ENCODE measurements at regions not wholly inside any gene's neighbourhood (a gene's known extent, or its start where the extent isn't known, plus 50 kb on each side); places are given as distances from the start of the nearest gene placed in this dataset.

- no peak overlapping the region for H3K27ac Mint-ChIP-seq
- H3K4me1 Mint-ChIP-seq: no peaks in the 10 kb centered on the region
- CTCF ChIA-PET: interaction anchor here (0.6 kb wide), 1 partner anchor 65 kb away, joined by 4 read pairs; no protein-coding TSS in a partner anchor
- no peaks in the 10 kb centered on the region for H3K27me3 ChIP-seq (ENCODE audit: control insufficient read depth in 2 of 2, insufficient read depth in 2 of 2, low read length in 2 of 2)
- no peak overlapping the region for H3K4me3 ChIP-seq (ENCODE audit: low read length)
- no peaks in the 10 kb centered on the region for H3K36me3 Mint-ChIP-seq
- no peak for ATAC-seq
- DNase-seq: no peak
- H3K9me3 ChIP-seq (ENCODE audit: control insufficient read depth in 2 of 3, low read length in 3 of 3): no peaks in the 10 kb centered on the region
- no peaks in the 10 kb centered on the region for H3K4me1 ChIP-seq (ENCODE audit: control insufficient read depth in 2 of 2, insufficient read depth in 2 of 2, low read length in 2 of 2)
- H3K36me3 ChIP-seq (ENCODE audit: control insufficient read depth in 2 of 3, insufficient read depth in 3 of 3, low read length in 3 of 3): no peaks in the 10 kb centered on the region
- intact Hi-C loops (cut with micrococcal nuclease): no loop called here
- no peaks in the 10 kb centered on the region for H3K9me3 Mint-ChIP-seq
- H3K4me3 Mint-ChIP-seq: no peak overlapping the region
- peaks cover 5 to 13% (median 6%) of the 10 kb centered on the region in 5 donors for H3K27me3 Mint-ChIP-seq
- H3K27ac ChIP-seq (ENCODE audit: low read depth, low read length): no peak overlapping the region
- POLR2A ChIA-PET: no interaction called here
Measured at GRCh38 chr7:13047061-13047460, 359.6 kb downstream of the ARL4A start.

GRCh38 chr7:13049946-13050345, 362.5 kb downstream of the ARL4A start:
- POLR2A ChIA-PET: no interaction called here
- intact Hi-C loops (cut with micrococcal nuclease): no loop called here
- no peaks in the 10 kb centered on the region for H3K36me3 Mint-ChIP-seq
- peaks cover 0 to 11% (median 7%) of the 10 kb centered on the region in 5 donors for H3K27me3 Mint-ChIP-seq
- no peaks in the 10 kb centered on the region for H3K36me3 ChIP-seq (ENCODE audit: control insufficient read depth in 2 of 3, insufficient read depth in 3 of 3, low read length in 3 of 3)
- no peak overlapping the region for H3K4me3 Mint-ChIP-seq
- no peaks in the 10 kb centered on the region for H3K4me1 Mint-ChIP-seq
- no peaks in the 10 kb centered on the region for H3K4me1 ChIP-seq (ENCODE audit: control insufficient read depth in 2 of 2, insufficient read depth in 2 of 2, low read length in 2 of 2)
- H3K27me3 ChIP-seq (ENCODE audit: control insufficient read depth in 2 of 2, insufficient read depth in 2 of 2, low read length in 2 of 2): no peaks in the 10 kb centered on the region
- no peak for DNase-seq
- no peak overlapping the region for H3K27ac ChIP-seq (ENCODE audit: low read depth, low read length)
- CTCF ChIA-PET: no interaction called here
- no peak for ATAC-seq
- H3K9me3 Mint-ChIP-seq: no peaks in the 10 kb centered on the region
- H3K27ac Mint-ChIP-seq: no peak overlapping the region
- no peak overlapping the region for H3K4me3 ChIP-seq (ENCODE audit: low read length)
- H3K9me3 ChIP-seq (ENCODE audit: control insufficient read depth in 2 of 3, low read length in 3 of 3): no peaks in the 10 kb centered on the region

GRCh38 chr7:13050703-13051102, 363.3 kb downstream of the ARL4A start:
- Histone ChIP-seq H3K4me3 (ENCODE audit: low read length) (no peak overlapping the region), H3K36me3 (ENCODE audit: control insufficient read depth in 2 of 3, insufficient read depth in 3 of 3, low read length in 3 of 3) (no peaks in the 10 kb centered on the region), H3K4me1 (ENCODE audit: control insufficient read depth in 2 of 2, insufficient read depth in 2 of 2, low read length in 2 of 2) (no peaks in the 10 kb centered on the region), H3K9me3 (ENCODE audit: control insufficient read depth in 2 of 3, low read length in 3 of 3) (no peaks in the 10 kb centered on the region), H3K27me3 (ENCODE audit: control insufficient read depth in 2 of 2, insufficient read depth in 2 of 2, low read length in 2 of 2) (no peaks in the 10 kb centered on the region), H3K27ac (ENCODE audit: low read depth, low read length) (no peak overlapping the region)
- Mint-ChIP-seq H3K9me3 (no peaks in the 10 kb centered on the region), H3K27me3 (peaks cover 0 to 11% (median 7%) of the 10 kb centered on the region in 5 donors), H3K4me1 (no peaks in the 10 kb centered on the region), H3K27ac (no peak overlapping the region), H3K36me3 (no peaks in the 10 kb centered on the region), H3K4me3 (no peak overlapping the region)
- DNase-seq (no peak), ATAC-seq (no peak)
- POLR2A ChIA-PET: interaction anchor here (0.6 kb wide), 1 partner anchor 12 kb away, joined by 3 read pairs; no protein-coding TSS in a partner anchor
- CTCF ChIA-PET: no interaction called here
- intact Hi-C loops (cut with micrococcal nuclease): no loop called here

- Mint-ChIP-seq H3K27ac (no peak overlapping the region), H3K4me1 (peaks cover 7 to 17% (median 14%) of the 10 kb centered on the region in 7 donors), H3K27me3 (peaks cover 0 to 11% (median 7%) of the 10 kb centered on the region in 5 donors), H3K4me3 (peak overlapping the region in 1 of 10 donors; percentile 16), H3K36me3 (peaks cover 0 to 12% (median 0%) of the 10 kb centered on the region in 5 donors), H3K9me3 (peaks cover 0 to 2% (median 0%) of the 10 kb centered on the region in 11 donors)
- no peaks in the 10 kb centered on the region for H3K9me3 ChIP-seq (ENCODE audit: control insufficient read depth in 2 of 3, low read length in 3 of 3)
- H3K27ac ChIP-seq (ENCODE audit: low read depth, low read length): no peak overlapping the region
- CTCF ChIA-PET: no interaction called here
- no peak overlapping the region for H3K4me3 ChIP-seq (ENCODE audit: low read length)
- peaks cover 0 to 3% of the 10 kb centered on the region in 2 donors for H3K4me1 ChIP-seq (ENCODE audit: control insufficient read depth in 2 of 2, insufficient read depth in 2 of 2, low read length in 2 of 2)
- no peak for DNase-seq
- H3K27me3 ChIP-seq (ENCODE audit: control insufficient read depth in 2 of 2, insufficient read depth in 2 of 2, low read length in 2 of 2): no peaks in the 10 kb centered on the region
- H3K36me3 ChIP-seq (ENCODE audit: control insufficient read depth in 2 of 3, insufficient read depth in 3 of 3, low read length in 3 of 3): no peaks in the 10 kb centered on the region
- POLR2A ChIA-PET: no interaction called here
- intact Hi-C loops (cut with micrococcal nuclease): loop anchor here in 1 of 2 donors (5.0 kb wide), 1 partner anchor 419 kb away; no protein-coding TSS in a partner anchor
- ATAC-seq: no peak
Measured at GRCh38 chr7:13055732-13056368, 368.4 kb downstream of the ARL4A start.

- Histone ChIP-seq H3K9me3 (ENCODE audit: control insufficient read depth in 2 of 3, low read length in 3 of 3) (no peaks in the 10 kb centered on the region), H3K4me1 (ENCODE audit: control insufficient read depth in 2 of 2, insufficient read depth in 2 of 2, low read length in 2 of 2) (peaks cover 0 to 3% of the 10 kb centered on the region in 2 donors), H3K27ac (ENCODE audit: low read depth, low read length) (no peak overlapping the region), H3K4me3 (ENCODE audit: low read length) (no peak overlapping the region), H3K27me3 (ENCODE audit: control insufficient read depth in 2 of 2, insufficient read depth in 2 of 2, low read length in 2 of 2) (no peaks in the 10 kb centered on the region), H3K36me3 (ENCODE audit: control insufficient read depth in 2 of 3, insufficient read depth in 3 of 3, low read length in 3 of 3) (no peaks in the 10 kb centered on the region)
- Mint-ChIP-seq H3K9me3 (peaks cover 0 to 2% (median 0%) of the 10 kb centered on the region in 11 donors), H3K4me1 (peaks cover 7 to 17% (median 14%) of the 10 kb centered on the region in 7 donors), H3K27me3 (peaks cover 0 to 9% (median 7%) of the 10 kb centered on the region in 5 donors), H3K36me3 (peaks cover 0 to 12% (median 0%) of the 10 kb centered on the region in 5 donors), H3K27ac (peak overlapping the region in 6 of 9 donors; percentile 20 to 91 (median 44)), H3K4me3 (peak overlapping the region; percentile 25 to 83 (median 60))
- ATAC-seq (no peak), DNase-seq (no peak)
- CTCF ChIA-PET: no interaction called here
- POLR2A ChIA-PET: no interaction called here
- intact Hi-C loops (cut with micrococcal nuclease): loop anchor here in 1 of 2 donors (1.0 to 5.0 kb wide), 2 partner anchors 371 to 420 kb away; no protein-coding TSS in a partner anchor
Measured at GRCh38 chr7:13057462-13058200, 370.2 kb downstream of the ARL4A start.

- H3K27ac Mint-ChIP-seq: no peak overlapping the region
- H3K4me1 Mint-ChIP-seq: peaks cover 7 to 17% (median 14%) of the 10 kb centered on the region in 7 donors
- Histone ChIP-seq H3K36me3 (ENCODE audit: control insufficient read depth in 2 of 3, insufficient read depth in 3 of 3, low read length in 3 of 3) (no peaks in the 10 kb centered on the region), H3K9me3 (ENCODE audit: control insufficient read depth in 2 of 3, low read length in 3 of 3) (no peaks in the 10 kb centered on the region), H3K27me3 (ENCODE audit: control insufficient read depth in 2 of 2, insufficient read depth in 2 of 2, low read length in 2 of 2) (no peaks in the 10 kb centered on the region), H3K4me1 (ENCODE audit: control insufficient read depth in 2 of 2, insufficient read depth in 2 of 2, low read length in 2 of 2) (peaks cover 0 to 3% of the 10 kb centered on the region in 2 donors), H3K27ac (ENCODE audit: low read depth, low read length) (no peak overlapping the region), H3K4me3 (ENCODE audit: low read length) (no peak overlapping the region)
- peaks cover 0 to 12% (median 0%) of the 10 kb centered on the region in 5 donors for H3K36me3 Mint-ChIP-seq
- no peak for DNase-seq
- ChIA-PET POLR2A (no interaction called here), CTCF (no interaction called here)
- peaks cover 0 to 9% (median 0%) of the 10 kb centered on the region in 5 donors for H3K27me3 Mint-ChIP-seq
- H3K4me3 Mint-ChIP-seq: no peak overlapping the region
- intact Hi-C loops (cut with micrococcal nuclease): loop anchor here in 1 of 2 donors (10.0 kb wide), 1 partner anchor 65 kb away; no protein-coding TSS in a partner anchor
- no peak for ATAC-seq
- H3K9me3 Mint-ChIP-seq: peaks cover 0 to 2% (median 0%) of the 10 kb centered on the region in 11 donors
Measured at GRCh38 chr7:13060173-13060572, 372.7 kb downstream of the ARL4A start.
